HG03159 (cell line): ENCODE measurements at regions not wholly inside any gene's neighbourhood (a gene's known extent, or its start where the extent isn't known, plus 50 kb on each side); places are given as distances from the start of the nearest gene placed in this dataset.

Experiments
- ATAC-seq: cut with Tn5 transposase; IDR thresholded peaks from one replicate; pipeline ENCODE4 v1.9.1; 2021; ENCODE audit warnings: mild to moderate bottlenecking, moderate library complexity; ENCODE audit not compliant: unreplicated experiment

DNA sequence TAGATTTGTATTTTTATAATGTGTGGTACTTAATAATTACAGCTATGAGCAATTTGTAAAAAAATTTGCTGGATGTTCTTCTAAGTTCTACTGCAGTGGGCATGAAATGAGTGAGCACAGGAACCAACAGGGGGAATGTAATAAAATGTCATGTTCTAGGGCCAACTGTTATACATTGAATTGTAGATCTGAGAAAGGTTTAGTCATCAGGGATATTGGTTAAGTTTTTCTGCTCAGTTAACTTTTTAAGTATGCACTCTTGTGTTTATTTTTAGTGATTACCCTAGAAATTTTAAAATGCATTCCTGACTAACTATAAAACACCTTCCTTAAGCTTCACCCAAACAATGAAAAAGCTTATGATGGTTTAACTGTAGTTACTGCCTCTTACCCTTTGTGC lies 101.8 kb downstream of the CAND1 start:
- no peak for ATAC-seq

DNA sequence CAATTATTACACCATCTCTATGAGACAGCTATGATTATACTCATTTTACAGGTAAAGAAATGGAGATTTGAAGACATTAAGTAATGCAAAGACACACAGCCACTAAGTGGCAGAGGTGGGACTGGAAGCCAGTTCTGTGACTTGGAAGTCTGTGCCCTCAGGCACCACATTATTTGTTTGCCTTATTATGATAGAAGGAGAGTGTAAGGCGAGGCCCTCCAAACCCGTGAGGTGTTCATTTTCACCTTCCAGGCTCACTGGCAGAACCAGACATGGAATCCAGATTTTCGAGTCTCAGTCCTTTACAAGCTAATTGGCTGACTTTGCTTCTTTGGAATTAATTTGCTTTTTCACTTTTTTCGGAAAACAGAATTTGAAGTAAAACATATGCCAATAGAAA lies 107.9 kb downstream of the CAND1 start:
- no peak for ATAC-seq

- ATAC-seq, result no peak
These were observed 108.4 kb downstream of the CAND1 start for GRCh38 chr12:67377541-67377940.

DNA sequence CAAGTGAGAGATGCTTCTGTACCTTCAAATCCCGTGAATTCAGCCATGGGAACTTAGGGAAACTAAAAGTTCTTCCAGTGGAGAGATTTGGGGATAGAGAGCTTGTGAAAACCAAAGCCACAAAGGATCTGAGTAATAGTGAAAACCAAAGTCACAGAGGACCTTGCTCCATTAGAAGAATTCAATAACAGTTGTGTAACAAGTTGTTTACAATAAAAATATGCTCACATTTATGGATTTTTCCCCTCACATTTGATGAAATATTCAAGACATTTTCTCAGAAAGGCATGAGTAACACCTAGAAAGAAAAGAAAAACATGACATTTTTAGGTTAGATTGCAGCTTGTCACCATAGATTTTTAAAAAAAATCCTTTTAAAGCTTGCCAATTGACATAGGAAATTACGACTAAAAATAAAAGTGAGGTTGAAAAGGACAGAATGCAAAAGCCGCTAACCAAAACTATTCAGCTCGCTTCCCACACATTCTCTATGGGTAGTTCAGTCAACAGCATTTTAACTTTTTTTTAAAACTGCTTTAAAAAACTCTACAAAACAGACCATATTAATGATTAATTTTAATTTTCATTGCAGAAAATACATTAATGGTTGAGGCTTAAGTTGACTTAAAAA lies 113.2 kb downstream of the CAND1 start:
- ATAC-seq, result no peak

DNA sequence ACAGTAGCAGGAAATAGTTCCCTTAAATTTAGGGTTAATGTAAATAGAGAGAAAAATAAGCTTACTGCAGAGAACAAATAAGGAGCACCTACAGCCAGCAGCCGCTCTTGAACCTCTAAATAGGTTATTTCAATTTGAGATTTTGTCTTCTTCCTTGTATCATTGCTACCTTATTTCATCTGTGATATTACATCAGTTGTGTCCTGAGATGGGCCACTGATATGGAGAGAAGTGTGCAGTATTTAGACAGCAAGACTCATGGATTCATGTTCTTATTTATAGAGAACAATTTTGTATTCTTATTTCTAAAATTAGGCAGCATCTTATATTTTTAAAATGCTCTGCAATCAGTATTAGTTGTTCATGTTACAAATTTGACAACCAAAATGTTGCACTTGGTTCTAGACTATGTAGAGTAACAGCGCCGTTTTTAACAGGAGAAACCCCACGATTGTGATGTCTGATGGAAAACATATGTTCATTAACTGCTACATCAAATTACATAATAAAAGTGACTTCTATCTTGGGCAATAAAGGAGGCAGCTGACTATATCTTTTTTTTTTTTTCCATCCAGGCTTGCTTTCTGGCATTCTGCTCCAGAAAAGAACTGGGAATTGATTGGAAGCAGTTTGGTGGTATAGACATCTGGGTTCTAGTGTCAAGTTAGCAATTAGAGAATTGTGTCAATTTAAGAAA lies 117.9 kb downstream of the CAND1 start:
- no peak for ATAC-seq

GRCh38 chr12:67388331-67389138 lies 119.4 kb downstream of the CAND1 start:
- ATAC-seq, result peak; percentile 50

DNA sequence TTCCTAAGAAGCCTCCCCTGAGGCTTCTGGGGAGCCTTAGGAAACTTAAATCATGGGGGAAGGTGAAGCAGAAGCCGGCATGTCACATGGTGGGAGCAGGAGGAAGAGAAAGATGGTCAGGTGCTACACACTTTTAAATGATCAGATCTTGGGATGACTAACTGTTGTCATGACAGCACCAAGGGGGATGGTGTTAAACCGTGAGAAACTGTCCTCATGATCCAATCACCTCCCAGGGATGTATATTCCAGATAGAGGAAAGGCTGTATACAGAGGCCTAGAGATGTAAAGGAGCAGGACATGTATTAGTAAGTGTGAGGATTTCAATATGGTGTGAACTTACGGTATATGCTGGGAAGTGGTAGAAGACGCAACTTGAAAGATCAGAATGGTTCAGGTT lies 121.1 kb downstream of the CAND1 start:
- ATAC-seq, result no peak

DNA sequence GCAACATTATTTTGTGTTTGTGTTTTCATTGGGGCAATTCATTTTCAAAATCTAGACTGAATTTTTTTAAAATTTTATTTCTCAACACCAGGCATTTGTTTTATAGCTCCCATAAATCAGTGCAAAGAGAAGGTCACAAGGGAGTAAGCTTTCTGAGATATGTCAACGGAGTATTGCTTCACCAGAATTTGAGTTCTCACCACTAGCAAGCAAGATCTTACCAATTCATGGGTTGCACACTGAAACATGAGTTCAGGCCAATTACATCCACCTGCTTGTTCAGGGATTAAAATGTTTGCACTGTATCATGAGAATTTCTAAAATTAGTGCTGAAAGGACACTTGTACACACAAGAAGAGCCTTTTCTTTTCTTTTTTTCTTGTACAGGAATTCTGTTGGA lies 121.9 kb downstream of the CAND1 start:
- no peak for ATAC-seq

GRCh38 chr12:67391656-67392055 lies 122.5 kb downstream of the CAND1 start:
- ATAC-seq, result no peak

GRCh38 chr12:67394550-67394949 lies 125.4 kb downstream of the CAND1 start:
- ATAC-seq, result no peak

DNA sequence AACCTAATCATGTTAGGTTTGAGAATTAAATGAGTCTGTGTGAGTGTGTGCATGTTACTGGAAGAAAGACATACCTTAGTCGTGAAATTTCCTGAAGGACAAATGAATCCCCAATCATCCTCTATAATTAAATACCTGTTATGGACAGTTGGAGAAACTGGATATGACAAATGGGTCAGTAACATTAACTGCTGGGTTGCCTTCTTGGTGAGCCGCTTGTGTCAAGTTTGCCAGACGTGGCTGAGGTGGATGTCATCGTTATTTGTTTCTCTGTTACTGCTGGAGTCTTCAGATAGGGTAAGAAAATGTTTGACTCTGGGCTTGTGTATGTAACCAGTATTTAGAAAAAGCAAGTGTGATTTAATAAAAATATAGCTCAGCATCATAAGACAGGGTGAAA lies 131.6 kb downstream of the CAND1 start:
- ATAC-seq, result no peak

GRCh38 chr12:67410246-67410645 lies 141.1 kb downstream of the CAND1 start:
- no peak for ATAC-seq

DNA sequence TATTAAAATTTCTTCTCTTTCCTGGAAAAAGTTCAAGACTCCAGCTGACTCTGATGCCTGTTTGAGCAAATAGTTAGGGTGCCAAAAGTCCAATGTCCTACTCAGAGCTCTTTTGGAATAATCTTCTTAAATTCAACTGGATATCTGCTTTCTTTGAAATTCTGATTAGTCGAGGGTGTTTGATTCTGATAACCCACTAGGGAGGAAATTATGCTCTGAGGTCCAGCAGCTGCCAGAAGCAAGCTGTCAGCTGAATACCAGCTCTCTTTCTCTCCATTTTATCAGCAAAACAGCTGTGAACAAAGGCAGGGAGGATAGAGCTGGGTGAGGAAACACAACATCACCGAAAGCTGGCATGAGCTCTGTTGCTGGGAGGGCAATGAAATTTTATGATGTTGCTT lies 141.5 kb downstream of the CAND1 start:
- ATAC-seq, result no peak

DNA sequence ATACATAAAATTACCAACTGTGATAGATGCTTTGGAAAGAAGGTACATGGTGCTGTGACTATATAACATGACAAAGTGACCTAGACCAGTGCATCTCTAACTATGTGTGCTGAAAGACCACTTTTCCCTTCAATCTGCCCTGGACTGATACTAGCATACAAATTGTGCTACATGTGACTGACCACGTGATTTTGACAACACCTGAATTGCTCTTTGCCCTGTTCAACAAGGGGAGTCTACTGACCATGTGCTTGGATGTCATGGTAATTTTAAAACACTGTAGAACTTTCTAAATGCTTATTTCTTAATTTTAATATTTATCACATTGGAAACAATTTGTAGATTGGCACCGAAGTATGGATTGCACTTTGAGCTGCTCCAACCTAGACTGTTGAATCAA lies 142.4 kb downstream of the CAND1 start:
- ATAC-seq, result no peak

GRCh38 chr12:67413577-67413976 lies 144.4 kb downstream of the CAND1 start:
- no peak for ATAC-seq

DNA sequence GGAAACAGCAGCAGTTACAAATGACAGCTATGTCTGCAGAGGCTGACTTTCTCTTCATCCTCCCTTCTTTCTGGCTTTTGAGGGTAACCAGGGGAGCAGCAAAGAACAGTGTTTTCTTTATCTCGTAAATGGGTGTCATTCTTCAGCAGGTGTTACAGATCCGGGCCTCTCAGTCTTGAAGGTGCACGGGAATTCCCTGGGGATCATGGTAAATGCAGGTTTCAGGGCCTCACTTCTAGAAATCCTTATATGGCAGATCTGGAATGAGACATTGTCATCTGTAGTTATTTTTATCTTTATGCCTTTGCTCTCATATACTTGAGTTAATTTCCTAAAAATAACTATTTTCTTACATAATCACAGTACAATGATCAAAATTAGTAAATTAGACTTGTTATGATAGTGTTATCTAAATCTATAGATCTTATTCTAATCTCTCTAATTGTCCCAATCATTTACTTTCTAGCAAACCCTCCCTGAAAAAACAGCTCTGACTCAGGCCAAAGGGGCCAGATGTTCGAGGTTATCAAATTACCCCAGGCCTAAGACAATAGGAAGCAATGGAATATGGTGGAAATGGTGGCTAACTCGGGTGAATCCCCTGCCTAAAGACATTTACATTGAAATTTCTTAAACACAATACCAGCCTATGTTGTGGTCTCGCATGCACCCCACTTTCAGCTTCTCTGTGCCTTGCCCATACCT lies 145.0 kb downstream of the CAND1 start:
- no peak for ATAC-seq

- no peak for ATAC-seq
These were observed 146.3 kb downstream of the CAND1 start for GRCh38 chr12:67415473-67415872.

DNA sequence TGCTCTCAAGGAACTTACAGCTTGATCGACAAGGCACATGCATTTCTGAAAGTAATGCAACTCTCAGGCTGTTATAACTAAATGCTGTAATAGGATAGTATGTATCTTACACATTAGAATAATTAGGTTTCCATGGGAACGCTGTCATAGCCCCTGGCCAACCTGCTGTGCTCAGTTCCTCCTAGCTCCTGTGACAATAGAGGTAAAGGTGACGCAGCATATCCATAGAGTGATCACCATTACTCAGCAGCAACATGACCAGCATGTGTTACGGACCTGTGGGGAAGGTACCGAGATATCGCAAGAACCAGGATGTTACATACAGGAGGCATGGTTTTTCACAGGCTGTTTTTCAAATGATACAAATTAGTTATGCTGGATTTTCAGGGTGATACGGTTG lies 150.7 kb downstream of the CAND1 start:
- no peak for ATAC-seq

- no peak for ATAC-seq
These were observed 151.3 kb downstream of the CAND1 start for GRCh38 chr12:67420506-67420905.

DNA sequence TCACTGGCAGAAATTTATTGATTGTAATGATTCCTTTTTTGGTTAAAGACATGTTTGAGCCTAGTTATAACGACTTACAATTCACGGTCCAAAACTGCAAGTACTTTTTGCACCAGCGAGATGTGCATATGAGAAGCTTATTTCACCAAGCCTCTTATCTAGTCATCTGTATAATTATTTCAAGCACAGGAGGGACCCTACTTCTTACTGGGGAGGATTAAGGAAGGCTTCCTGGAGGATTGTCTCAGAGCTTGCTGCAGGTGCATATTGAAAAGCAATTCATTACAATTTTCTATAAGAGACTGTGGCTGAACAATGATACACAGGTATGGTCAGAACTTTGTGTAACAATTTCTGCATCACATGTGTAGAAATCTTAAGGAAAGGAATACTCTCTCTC lies 152.9 kb downstream of the CAND1 start:
- no peak for ATAC-seq

DNA sequence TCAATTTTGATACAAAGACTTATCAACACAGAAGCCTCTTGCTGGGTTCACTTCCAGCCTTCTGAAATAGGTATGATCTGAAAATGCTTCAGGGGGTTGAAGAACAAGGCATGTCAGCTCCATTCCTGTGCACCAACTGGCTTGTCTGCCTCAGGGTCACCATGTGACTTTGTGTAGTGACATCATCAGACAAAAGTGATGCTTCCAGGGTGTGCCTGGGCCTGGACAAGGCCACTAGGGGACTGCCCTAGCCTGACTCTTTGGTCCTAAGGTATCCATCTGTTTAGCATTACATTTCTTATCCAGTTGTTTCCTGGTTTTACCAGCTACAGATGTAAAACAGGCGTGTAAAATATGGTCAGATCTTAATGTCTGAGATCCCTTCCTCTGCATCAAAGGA lies 155.6 kb downstream of the CAND1 start:
- no peak for ATAC-seq
